ENCODE measurements at regions not wholly inside any gene's neighbourhood (a gene's known extent, or its start where the extent isn't known, plus 50 kb on each side); places are given as distances from the start of the nearest gene placed in this dataset.
A peak's percentile ranks its signal among the peaks of the same experiment; 100 is the strongest.
"Not testable (repeated sequence)": the region's sequence is repeated elsewhere in the genome, so short reads cannot be mapped to it uniquely, and the experiment has no call there.

GRCh38 chr5:36403632-36404311 is 102.1 kb upstream of the RANBP3L start:
- Mint-ChIP-seq H3K27me3 (ENCODE audit: insufficient read depth) (no peaks in the 10 kb centered on the region), H3K4me3 (peak overlapping the region; percentile 41), H3K27ac (peak overlapping the region; percentile 86), H3K4me1 (ENCODE audit: low read depth) (peaks cover 46% of the 10 kb centered on the region), H3K9me3 (no peaks in the 10 kb centered on the region), H3K36me3 (ENCODE audit: low read depth) (no peaks in the 10 kb centered on the region)
- no peak for TF ChIP-seq CTCF (IDR thresholded peaks at IDR 0.05)
- peak; percentile 86 for DNase-seq

GRCh38 chr5:36406023-36406422 is 104.3 kb upstream of the RANBP3L start:
- no peak for DNase-seq
- no peaks in the 10 kb centered on the region for H3K9me3 Mint-ChIP-seq
- H3K27ac Mint-ChIP-seq, result no peak overlapping the region
- no peaks in the 10 kb centered on the region for H3K36me3 Mint-ChIP-seq (ENCODE audit: low read depth)
- peaks cover 46% of the 10 kb centered on the region for H3K4me1 Mint-ChIP-seq (ENCODE audit: low read depth)
- no peaks in the 10 kb centered on the region for H3K27me3 Mint-ChIP-seq (ENCODE audit: insufficient read depth)
- no peak overlapping the region for H3K4me3 Mint-ChIP-seq
- no peak for TF ChIP-seq CTCF (IDR thresholded peaks at IDR 0.05)

GRCh38 chr5:36407396-36407795 is 105.7 kb upstream of the RANBP3L start:
- H3K27ac Mint-ChIP-seq, result no peak overlapping the region

GRCh38 chr5:36409711-36410110 is 108.0 kb upstream of the RANBP3L start:
- not testable (repeated sequence) for DNase-seq; H3K36me3 Mint-ChIP-seq (ENCODE audit: low read depth); H3K27ac Mint-ChIP-seq; H3K9me3 Mint-ChIP-seq; H3K4me3 Mint-ChIP-seq
- Mint-ChIP-seq H3K4me1 (ENCODE audit: low read depth) (peaks cover 22% of the 10 kb centered on the region), H3K27me3 (ENCODE audit: insufficient read depth) (peaks cover 11% of the 10 kb centered on the region; the same call in 1 of the 2 replicates)

More at GRCh38 chr5:36407396-36407795, 105.7 kb upstream of the RANBP3L start:
- Mint-ChIP-seq H3K4me3 (no peak overlapping the region), H3K9me3 (no peaks in the 10 kb centered on the region), H3K4me1 (ENCODE audit: low read depth) (peaks cover 46% of the 10 kb centered on the region), H3K27me3 (ENCODE audit: insufficient read depth) (no peaks in the 10 kb centered on the region), H3K36me3 (ENCODE audit: low read depth) (no peaks in the 10 kb centered on the region)
- DNase-seq, result peak; percentile 2
- TF ChIP-seq CTCF (IDR thresholded peaks at IDR 0.05), result no peak

DNA sequence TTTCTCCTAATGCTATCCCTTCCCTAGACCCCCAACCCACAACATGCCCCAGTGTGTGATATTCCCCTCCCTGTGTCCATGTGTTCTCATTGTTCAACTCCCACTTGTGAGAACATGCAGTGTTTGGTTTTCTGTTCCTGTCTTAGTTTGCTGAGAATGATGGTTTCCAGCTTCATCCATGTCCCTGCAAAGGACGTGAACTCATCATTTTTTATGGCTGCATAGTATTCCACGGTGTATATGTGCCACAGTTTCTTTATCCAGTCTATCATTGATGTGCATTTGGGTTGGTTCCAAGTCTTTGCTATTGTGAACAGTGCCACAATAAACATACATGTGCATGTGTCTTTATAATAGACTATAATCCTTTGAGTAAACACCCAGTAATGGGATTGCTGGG is 109.0 kb upstream of the RANBP3L start:
- not testable (repeated sequence) for DNase-seq; H3K9me3 Mint-ChIP-seq; H3K4me3 Mint-ChIP-seq; H3K36me3 Mint-ChIP-seq (ENCODE audit: low read depth); H3K27ac Mint-ChIP-seq
- H3K4me1 Mint-ChIP-seq (ENCODE audit: low read depth), result peaks cover 18% of the 10 kb centered on the region
- H3K27me3 Mint-ChIP-seq (ENCODE audit: insufficient read depth), result peaks cover 11% of the 10 kb centered on the region; the same call in 1 of the 2 replicates

DNA sequence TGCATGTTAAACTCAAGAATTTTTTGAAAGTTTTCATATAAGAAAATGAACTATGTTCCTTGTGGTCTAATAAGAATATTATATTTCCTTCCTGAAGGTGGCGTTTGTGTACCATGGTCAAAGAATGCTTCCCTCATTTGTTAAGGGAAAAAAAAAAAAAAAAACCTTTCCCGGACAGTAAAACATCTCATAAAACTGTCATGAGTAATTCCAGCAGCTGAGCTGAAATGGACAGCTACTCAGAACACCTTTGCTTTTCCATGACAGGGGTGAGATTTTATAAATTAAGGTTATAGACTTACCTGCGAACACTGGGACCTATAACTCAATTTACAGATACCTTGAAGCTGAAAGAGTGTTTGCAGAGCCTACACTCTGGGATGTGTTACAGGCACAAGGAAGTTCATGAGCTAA is 113.2 kb upstream of the RANBP3L start:
- peak; percentile 86 for TF ChIP-seq CTCF (IDR thresholded peaks at IDR 0.05)
- Mint-ChIP-seq H3K36me3 (ENCODE audit: low read depth) (no peaks in the 10 kb centered on the region), H3K4me3 (no peak overlapping the region), H3K27me3 (ENCODE audit: insufficient read depth) (peaks cover 21% of the 10 kb centered on the region), H3K27ac (no peak overlapping the region), H3K9me3 (no peaks in the 10 kb centered on the region), H3K4me1 (ENCODE audit: low read depth) (peaks cover 12% of the 10 kb centered on the region; the same call in 1 of the 2 replicates)
- peak; percentile 51 for DNase-seq
